C4-2B (cell line): ENCODE measurements at regions not wholly inside any gene's neighbourhood (a gene's known extent, or its start where the extent isn't known, plus 50 kb on each side); places are given as distances from the start of the nearest gene placed in this dataset.

Experiments used
- H3K27ac ChIP-seq: fragments of 450-650 bp; 2 replicates; pipeline ENCODE4 v1.5.1; 2017
- ZFX ChIP-seq: fragments of 450-650 bp; IDR thresholded peaks from 2 replicates; pipeline ENCODE4 v1.6.1; 2017
- TF ChIP-seq, protein P1 (sequence below): fragments of 450-650 bp; conservative IDR thresholded peaks from 2 replicates; pipeline ENCODE4 v1.5.1; 2017; ENCODE audit warnings: mild to moderate bottlenecking

- TF ChIP-seq, protein P1, sequence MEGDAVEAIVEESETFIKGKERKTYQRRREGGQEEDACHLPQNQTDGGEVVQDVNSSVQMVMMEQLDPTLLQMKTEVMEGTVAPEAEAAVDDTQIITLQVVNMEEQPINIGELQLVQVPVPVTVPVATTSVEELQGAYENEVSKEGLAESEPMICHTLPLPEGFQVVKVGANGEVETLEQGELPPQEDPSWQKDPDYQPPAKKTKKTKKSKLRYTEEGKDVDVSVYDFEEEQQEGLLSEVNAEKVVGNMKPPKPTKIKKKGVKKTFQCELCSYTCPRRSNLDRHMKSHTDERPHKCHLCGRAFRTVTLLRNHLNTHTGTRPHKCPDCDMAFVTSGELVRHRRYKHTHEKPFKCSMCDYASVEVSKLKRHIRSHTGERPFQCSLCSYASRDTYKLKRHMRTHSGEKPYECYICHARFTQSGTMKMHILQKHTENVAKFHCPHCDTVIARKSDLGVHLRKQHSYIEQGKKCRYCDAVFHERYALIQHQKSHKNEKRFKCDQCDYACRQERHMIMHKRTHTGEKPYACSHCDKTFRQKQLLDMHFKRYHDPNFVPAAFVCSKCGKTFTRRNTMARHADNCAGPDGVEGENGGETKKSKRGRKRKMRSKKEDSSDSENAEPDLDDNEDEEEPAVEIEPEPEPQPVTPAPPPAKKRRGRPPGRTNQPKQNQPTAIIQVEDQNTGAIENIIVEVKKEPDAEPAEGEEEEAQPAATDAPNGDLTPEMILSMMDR = no peak
- TF ChIP-seq ZFX = no peak
- no peak overlapping the region for H3K27ac ChIP-seq
Measured at GRCh38 chr20:40120827-40121226, 568.2 kb downstream of the MAFB start.

DNA sequence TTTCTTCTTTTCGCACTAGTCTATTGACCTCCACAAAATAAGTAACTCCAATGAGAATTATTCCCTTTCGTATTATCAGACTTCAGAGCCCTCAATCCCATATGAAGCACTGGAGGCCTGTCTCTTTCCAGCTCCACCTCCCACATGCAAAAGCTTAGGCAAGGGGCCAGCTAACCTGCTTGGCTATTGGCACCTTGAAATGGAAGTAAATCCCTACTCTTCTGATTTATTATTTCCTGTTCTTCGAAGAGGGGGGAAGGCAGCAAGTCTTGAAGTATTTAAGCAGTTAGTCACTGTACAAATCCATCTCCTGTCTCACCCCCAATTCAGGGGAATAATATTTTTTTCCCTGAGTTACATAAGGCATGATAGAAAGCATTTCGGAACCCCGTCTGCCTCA is 577.8 kb downstream of the MAFB start:
- H3K27ac ChIP-seq = no peak overlapping the region
- no peak for TF ChIP-seq ZFX
- TF ChIP-seq, protein P1 = no peak

- H3K27ac ChIP-seq = no peak overlapping the region
- TF ChIP-seq, protein P1 = no peak
- no peak for TF ChIP-seq ZFX
Measured at GRCh38 chr20:40110311-40110831, 578.7 kb downstream of the MAFB start.

DNA sequence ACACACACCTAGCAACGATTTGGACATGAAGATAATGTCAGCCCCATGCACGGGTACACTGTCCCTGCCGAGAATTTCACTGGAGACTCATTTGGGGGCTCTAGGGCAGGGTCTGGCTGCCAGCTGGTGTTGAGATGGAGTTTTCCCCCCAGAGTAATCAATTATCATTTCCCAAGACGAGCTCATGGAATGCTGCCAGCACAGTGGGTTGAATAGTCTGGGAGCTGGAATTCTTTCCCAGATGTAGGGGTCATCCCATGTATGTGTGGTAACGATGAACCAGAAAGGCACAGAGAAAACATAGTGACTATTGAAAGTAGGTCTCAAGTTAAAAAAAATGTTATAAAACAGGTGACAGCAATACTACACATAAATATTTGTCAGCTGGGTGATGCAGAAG is 579.9 kb downstream of the MAFB start:
- H3K27ac ChIP-seq = no peak overlapping the region
- TF ChIP-seq ZFX = no peak
- TF ChIP-seq, protein P1 = no peak

DNA sequence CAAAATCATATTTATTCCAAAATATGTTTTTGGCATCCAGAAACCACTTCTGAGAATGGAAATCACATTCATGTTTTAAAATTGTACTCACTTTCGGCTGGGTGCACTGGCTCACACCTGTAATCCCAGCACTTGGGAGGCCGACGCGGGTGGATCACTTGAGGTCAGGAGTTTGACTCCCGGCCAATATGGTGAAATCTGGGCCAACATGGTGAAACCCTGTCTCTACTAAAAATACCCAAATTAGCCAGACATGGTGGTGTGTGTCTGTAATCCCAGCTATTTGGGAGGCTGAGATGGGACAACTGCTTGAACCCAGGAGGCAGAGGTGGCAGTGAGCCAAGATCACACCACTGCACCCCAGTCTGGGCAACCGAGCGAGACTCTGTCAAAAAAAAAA is 580.7 kb downstream of the MAFB start:
- H3K27ac ChIP-seq = no peak overlapping the region
- TF ChIP-seq, protein P1 = no peak
- no peak for TF ChIP-seq ZFX

- TF ChIP-seq, protein P1 = no peak
- no peak for TF ChIP-seq ZFX
- H3K27ac ChIP-seq = no peak overlapping the region
Measured at GRCh38 chr20:40104959-40105358, 584.1 kb downstream of the MAFB start.

DNA sequence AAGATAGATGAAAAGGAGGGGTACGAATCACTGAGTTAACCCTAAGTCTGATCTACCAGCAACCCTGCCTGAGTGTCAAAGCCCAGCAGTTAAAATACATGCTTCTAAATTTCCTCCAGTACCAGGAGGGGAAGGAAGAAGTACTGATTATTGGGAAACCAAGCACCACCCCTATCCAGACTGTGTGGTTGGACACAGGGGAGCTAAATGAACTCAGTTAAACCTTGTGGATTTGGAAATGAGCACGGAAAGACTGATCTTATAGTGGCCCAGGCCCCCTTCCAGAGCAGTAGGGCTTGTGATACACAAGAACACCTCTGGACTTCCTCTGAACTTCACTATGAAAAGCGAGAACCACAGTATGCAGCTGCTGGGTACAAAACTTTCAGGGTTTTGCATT is 585.6 kb downstream of the MAFB start:
- TF ChIP-seq, protein P1 = no peak
- TF ChIP-seq ZFX = no peak
- H3K27ac ChIP-seq = no peak overlapping the region
